Stimulated activated CD4-positive, alpha-beta T cell treated with anti-CD3 and anti-CD28 coated beads, TNF-alpha, amount 100 ng/mL, for 24 hours (primary cell): ENCODE measurements at regions not wholly inside any gene's neighbourhood (a gene's known extent, or its start where the extent isn't known, plus 50 kb on each side); places are given as distances from the start of the nearest gene placed in this dataset.

ENCODE experiments used
- DNase-seq, 3 experiments: peaks; one replicate each; pipeline ENCODE4 v3.0.0-alpha.2; 2020; ENCODE audit warnings: low read depth in 3 of 3

- no peak for DNase-seq
Observed at GRCh38 chr13:90776051-90776748, 571.3 kb upstream of the MIR17HG start.

DNA sequence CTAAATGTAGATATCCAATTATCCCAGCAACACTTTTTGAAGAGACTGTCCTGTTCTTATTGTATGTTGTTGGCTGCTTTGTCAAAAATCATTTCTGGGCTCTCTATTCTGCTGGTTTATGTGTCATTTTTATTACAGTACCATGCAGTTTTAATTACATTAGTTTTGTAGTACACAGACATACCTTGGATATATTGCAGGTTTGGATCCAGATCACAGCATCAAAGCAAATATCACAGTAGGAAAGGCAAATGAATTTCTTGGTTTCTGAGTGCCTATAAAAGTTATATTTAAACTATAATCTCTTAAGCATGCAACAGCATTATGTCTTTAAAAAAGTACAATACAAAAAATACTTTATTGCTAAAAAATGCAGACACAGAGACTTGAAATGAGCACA lies 564.2 kb upstream of the MIR17HG start:
- DNase-seq: no peak

DNA sequence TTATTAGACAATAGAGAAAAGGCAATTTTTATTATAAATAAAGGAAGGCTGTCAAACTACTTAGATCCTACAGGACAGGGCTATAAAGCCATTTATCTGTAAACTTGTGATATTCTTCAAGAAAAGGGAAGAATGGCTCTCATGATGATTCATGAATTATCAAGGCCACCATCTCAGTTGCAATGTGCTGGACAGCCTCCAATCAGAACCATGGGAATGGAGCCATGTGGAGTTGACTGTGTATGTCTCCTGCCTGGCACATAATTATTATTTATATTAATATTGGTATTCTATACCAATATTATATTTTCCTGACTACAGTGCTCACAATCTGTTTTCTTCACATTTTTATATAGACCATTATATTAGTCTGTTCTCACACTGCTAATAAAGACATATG lies 560.5 kb upstream of the MIR17HG start:
- no peak for DNase-seq

GRCh38 chr13:90792335-90792734 lies 555.2 kb upstream of the MIR17HG start:
- no peak for DNase-seq

DNA sequence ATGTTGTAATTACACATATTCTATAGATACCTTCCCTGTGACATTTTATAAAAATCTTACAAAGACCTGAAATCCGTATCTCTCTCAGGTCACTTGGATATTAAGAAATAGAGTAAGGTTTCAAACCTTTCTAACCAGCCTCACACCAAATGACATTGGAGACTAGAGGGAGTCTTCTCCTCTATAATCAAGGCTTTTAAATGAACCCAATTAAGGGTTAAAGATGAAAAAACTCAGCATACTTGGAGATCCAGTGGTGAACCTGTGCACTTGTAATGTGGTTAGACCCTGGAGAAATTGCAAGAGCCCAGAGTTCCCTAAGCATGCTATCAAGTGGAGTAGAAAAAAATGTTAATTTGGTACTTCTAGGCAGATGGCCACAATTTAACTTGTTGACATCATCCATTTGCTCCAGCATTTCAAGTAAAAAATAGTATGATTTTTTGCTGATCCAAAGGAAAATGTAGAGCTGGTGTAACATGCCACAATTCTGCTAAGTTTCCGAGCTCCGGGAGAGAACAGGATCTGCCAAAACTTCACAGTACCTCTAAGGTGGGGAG lies 554.1 kb upstream of the MIR17HG start:
- DNase-seq: no peak

- DNase-seq: no peak
Observed at GRCh38 chr13:90796474-90796873, 551.0 kb upstream of the MIR17HG start.

DNA sequence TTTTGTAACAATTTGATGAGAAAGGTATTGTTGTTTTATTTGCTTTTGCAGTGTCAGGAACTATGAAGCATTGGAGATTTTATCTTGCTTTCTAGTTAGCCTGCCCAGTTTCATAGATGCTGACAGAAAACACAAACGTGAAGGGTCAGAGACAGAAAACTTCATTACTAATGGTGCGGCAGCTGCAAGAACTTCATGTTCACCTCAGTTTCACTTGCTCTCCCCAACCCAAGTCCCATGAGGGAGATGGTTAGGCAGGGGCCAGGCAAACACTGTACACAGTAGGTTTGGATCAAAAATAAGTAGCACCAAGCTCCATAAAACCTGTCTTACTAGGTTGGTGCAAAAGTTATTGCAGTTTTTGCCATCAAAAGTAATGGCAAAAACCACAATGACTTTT lies 550.2 kb upstream of the MIR17HG start:
- DNase-seq: no peak

GRCh38 chr13:90798381-90798780 lies 549.1 kb upstream of the MIR17HG start:
- DNase-seq: no peak

DNA sequence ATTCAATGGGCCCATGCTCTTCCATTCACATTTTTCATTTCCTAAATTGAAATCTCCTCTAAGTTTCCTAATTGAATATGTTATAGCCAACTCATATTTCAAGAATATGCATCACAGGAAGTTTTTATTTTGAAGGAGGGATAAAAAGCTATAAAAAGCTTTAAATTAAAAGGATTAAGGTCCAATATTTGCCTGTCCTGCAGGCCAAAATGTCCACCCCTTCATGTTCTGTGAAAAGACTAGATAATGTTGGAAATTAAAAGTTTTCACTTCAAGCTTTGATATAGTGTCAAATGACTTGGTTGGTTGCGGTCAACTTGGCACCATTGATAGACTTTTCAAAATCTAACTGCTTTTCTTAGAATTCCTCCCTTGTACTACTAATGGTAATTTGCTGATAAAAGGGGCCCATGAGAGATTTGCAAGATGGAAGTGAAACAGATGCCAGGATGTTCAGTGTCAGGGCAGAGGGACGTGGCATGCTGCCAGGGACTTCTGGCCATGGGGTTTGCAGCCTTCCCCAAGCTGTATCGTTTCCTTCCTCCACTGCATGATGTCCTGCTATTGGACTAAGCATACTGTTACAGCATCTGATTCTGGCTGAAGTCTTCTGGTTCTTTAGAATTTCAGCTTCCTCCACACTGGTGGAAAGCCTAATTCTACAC lies 547.3 kb upstream of the MIR17HG start:
- DNase-seq: no peak

DNA sequence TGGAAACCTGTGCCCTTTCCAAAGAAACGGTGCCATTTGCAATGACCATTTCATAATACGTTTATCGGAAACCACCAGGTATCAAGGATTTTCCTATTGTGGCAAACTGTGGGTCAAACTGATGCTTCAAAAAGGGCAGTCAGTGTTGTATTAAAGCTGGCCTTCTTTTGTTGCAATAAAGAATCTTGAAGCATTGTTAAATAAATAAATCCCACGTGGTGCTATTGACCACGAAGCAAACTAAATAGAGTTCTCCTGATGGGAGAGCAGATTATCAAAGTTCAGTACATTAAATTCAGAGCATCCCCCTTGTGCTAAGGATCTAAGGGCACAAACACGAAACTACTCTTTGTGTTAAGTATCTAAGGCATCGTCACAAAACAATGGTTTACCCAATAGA lies 545.9 kb upstream of the MIR17HG start:
- no peak for DNase-seq

- DNase-seq: no peak
Observed at GRCh38 chr13:90803210-90803609, 544.3 kb upstream of the MIR17HG start.

- no peak for DNase-seq
Observed at GRCh38 chr13:90806016-90806615, 541.4 kb upstream of the MIR17HG start.

DNA sequence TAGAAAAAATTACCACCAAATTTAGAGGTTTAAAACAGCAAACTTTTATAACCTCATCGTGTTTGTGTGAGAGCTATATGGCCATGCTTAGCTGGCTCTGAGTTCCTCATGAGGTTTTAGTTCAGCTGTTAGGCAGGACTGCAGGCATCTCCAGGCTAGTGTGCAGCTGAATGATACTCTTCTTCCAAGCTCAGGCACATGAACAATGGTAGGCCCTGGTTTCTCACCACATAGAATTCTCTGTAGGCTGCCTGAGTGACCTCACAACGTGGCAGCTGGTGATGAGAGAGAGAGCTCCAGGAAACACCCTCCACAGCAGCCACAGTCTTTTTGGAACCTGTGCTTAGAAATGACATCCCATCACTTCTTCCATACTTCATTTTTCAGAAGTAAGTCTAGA lies 540.6 kb upstream of the MIR17HG start:
- no peak for DNase-seq

- DNase-seq: no peak
Observed at GRCh38 chr13:90808838-90809237, 538.6 kb upstream of the MIR17HG start.

DNA sequence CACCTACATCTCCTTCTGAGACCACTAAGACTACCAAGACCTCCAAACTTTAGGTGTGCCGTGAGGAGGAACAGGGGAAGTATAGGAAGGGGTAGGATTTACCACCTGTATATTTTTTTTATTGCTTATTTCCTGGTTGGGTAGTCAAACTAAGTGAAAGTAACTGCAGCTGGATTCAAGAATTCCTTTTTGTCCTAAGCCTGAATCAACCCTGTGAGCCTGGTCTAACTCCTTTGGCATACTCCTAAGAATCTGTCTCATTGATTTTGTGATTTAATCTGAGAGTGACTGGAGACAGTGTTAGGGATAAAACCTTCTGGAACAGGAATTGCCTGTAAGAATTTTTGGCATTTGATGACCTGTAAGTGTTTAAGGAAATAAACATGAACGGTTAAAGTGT lies 523.5 kb upstream of the MIR17HG start:
- DNase-seq: no peak

- DNase-seq: no peak
Observed at GRCh38 chr13:90826688-90827087, 520.8 kb upstream of the MIR17HG start.

DNA sequence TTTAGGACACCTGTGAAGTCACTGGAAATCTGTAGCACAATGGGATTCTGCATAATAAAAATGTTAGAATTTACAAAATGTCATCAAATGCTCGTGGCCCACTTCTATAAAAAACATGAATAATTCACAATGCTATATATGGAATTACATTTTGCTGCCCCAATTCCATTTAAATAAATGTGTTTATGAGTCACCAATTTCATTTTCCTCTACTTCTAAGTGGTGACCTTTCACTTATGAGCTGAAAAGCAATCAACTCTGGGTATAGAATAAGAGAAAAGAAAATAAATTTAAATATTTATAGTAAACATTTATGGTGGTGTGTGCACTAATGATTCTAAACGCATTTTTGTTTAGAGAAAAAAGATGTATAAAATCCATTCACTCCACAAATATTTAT lies 516.7 kb upstream of the MIR17HG start:
- no peak for DNase-seq

DNA sequence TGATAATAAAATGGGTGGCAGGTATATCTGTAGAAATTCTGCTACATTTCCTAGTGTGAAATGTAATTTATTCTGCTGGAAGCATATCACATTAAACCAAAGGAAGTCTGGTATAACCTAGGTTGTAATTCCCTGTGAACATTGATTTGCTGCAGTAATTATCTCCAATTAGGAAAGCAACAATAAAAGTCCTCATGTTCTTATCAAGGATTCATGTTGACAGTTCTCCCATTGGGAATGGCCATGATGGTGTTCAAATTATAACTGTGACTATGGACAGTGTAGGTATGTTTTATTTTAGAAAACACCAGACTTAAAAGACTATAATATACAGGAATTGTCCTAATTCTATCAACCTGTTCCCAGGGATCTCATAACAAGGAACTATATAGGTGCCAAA lies 513.5 kb upstream of the MIR17HG start:
- no peak for DNase-seq

GRCh38 chr13:90834700-90835099 lies 512.8 kb upstream of the MIR17HG start:
- DNase-seq: no peak

- DNase-seq: no peak
Observed at GRCh38 chr13:90835826-90836225, 511.7 kb upstream of the MIR17HG start.

DNA sequence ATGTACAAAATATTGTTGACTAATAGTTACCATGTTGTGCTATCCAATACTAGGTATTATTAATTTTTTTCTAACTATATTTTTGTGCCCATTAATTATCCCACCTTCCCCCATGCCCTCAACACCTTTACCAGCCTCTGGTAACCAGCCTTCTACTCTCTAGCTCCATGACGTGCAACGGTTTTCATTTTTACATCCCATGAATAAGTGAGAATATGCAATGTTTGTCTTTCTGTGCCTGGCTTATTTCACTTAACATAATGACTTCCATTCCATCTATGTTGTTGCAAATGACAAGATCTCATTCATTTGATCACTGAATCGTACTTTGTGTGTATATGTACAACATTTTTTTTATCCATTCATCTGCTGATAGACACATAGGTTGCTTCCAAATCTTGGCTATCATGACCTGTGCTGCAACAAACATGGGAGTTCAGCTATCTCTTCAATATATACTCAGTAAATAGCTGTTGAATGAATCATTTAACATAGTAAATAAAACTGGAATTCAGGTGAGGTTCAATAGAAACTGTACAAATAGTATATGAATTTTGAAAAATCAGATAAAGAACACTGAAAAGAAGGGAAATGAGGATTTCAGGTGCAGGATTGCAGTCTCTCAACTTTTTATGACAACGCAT lies 509.0 kb upstream of the MIR17HG start:
- DNase-seq: no peak

GRCh38 chr13:90839061-90839460 lies 508.4 kb upstream of the MIR17HG start:
- DNase-seq: no peak

- DNase-seq: no peak
Observed at GRCh38 chr13:90846936-90847335, 500.6 kb upstream of the MIR17HG start.
